GM23338 (cell line): ENCODE measurements at regions not wholly inside any gene's neighbourhood (a gene's known extent, or its start where the extent isn't known, plus 50 kb on each side); places are given as distances from the start of the nearest gene placed in this dataset.

Experiments
- ATAC-seq: fragments of 200-7000 bp; cut with Tn5 transposase; 3 replicates; pipeline ENCODE4 v1.9.1; 2020
- DNase-seq: peaks from one replicate; pipeline ENCODE4 v3.0.0-alpha.2; 2015; ENCODE audit warnings: low spot score
- H2AFZ ChIP-seq: fragments of 200-600 bp; sonication (generic); 2 replicates; pipeline ENCODE4 v1.8.0; 2016; ENCODE audit warnings: antibody characterized with exemption, mild to moderate bottlenecking, moderate library complexity
- H3F3A ChIP-seq: fragments of 200-600 bp; sonication (generic); replicated peaks from 2 replicates; pipeline ENCODE4 v1.8.0; 2017; ENCODE audit warnings: antibody characterized with exemption, mixed run types, low read depth
- H3K27ac ChIP-seq: fragments of 200-600 bp; sonication (generic); 2 replicates; pipeline ENCODE4 v1.6.1; 2016; ENCODE audit warnings: low read depth
- H3K27me3 ChIP-seq: fragments of 200-600 bp; sonication (generic); 2 replicates; pipeline ENCODE4 v1.8.0; 2016; ENCODE audit warnings: mild to moderate bottlenecking, mixed run types, moderate library complexity; ENCODE audit not compliant: insufficient read depth
- H3K36me3 ChIP-seq: fragments of 200-600 bp; sonication (generic); 2 replicates; pipeline ENCODE4 v1.8.0; 2016; ENCODE audit warnings: mild to moderate bottlenecking; ENCODE audit not compliant: insufficient read depth
- H3K4me1 ChIP-seq: fragments of 200-600 bp; sonication (generic); 2 replicates; pipeline ENCODE4 v1.8.0; 2016; ENCODE audit warnings: mild to moderate bottlenecking, moderate library complexity; ENCODE audit not compliant: insufficient read depth
- H3K4me2 ChIP-seq: fragments of 200-600 bp; sonication (generic); 2 replicates; pipeline ENCODE4 v1.7.1; 2017; ENCODE audit warnings: mixed run types
- H3K4me3 ChIP-seq: fragments of 200-600 bp; sonication (generic); 2 replicates; pipeline ENCODE4 v1.6.1; 2016; ENCODE audit warnings: mixed run types
- H3K79me2 ChIP-seq: fragments of 200-600 bp; sonication (generic); replicated peaks from 2 replicates; pipeline ENCODE4 v1.8.0; 2017; ENCODE audit warnings: mild to moderate bottlenecking; ENCODE audit not compliant: insufficient read depth
- H3K9me2 ChIP-seq: fragments of 200-600 bp; sonication (generic); 2 replicates; pipeline ENCODE4 v1.8.0; 2017; ENCODE audit not compliant: insufficient read depth
- H4K20me1 ChIP-seq: fragments of 200-600 bp; sonication (generic); replicated peaks from 2 replicates; pipeline ENCODE4 v1.8.0; 2017; ENCODE audit warnings: mild to moderate bottlenecking; ENCODE audit not compliant: insufficient read depth
- H3K27ac Mint-ChIP-seq: 2 replicates; pipeline ENCODE4 v1.8.0; 2020; ENCODE audit warnings: inconsistent platforms, mild to moderate bottlenecking, moderate library complexity, mixed read lengths
- H3K27me3 Mint-ChIP-seq: 3 replicates; pipeline ENCODE4 v1.8.0; 2022; ENCODE audit warnings: low read depth, mild to moderate bottlenecking, moderate library complexity, mixed read lengths, inconsistent platforms; ENCODE audit not compliant: insufficient read depth, poor library complexity
- H3K36me3 Mint-ChIP-seq: 3 replicates; pipeline ENCODE4 v1.8.0; 2021; ENCODE audit warnings: low read depth, mild to moderate bottlenecking, inconsistent platforms, moderate library complexity, mixed read lengths
- H3K4me1 Mint-ChIP-seq: 3 replicates; pipeline ENCODE4 v1.8.0; 2020; ENCODE audit warnings: mild to moderate bottlenecking, inconsistent platforms, mixed read lengths
- H3K4me3 Mint-ChIP-seq: 3 replicates; pipeline ENCODE4 v1.8.0; 2021; ENCODE audit warnings: moderate library complexity, mild to moderate bottlenecking, inconsistent platforms, mixed read lengths
- H3K9me3 Mint-ChIP-seq: 3 replicates; pipeline ENCODE4 v1.8.0; 2020; ENCODE audit warnings: moderate library complexity, mild to moderate bottlenecking, inconsistent platforms, mixed read lengths
- CREB1 ChIP-seq: fragments of 250-450 bp; sonication (Bioruptor Pico); IDR thresholded peaks from 2 replicates; pipeline ENCODE4 v1.5.0; 2020; ENCODE audit warnings: low read depth, mild to moderate bottlenecking, moderate library complexity
- EZH2 ChIP-seq: fragments of 200-600 bp; sonication (generic); IDR thresholded peaks from one replicate; pipeline ENCODE4 v1.8.0; 2017; ENCODE audit warnings: antibody characterized with exemption, mild to moderate bottlenecking, low read depth; ENCODE audit not compliant: unreplicated experiment
- EZH2phosphoT487 ChIP-seq: fragments of 200-600 bp; sonication (generic); IDR thresholded peaks from one replicate; pipeline ENCODE4 v1.8.1; 2018; ENCODE audit warnings: antibody characterized with exemption; ENCODE audit not compliant: unreplicated experiment
- JUNB ChIP-seq: IDR thresholded peaks from one replicate; pipeline ENCODE4 v1.6.1; 2016; ENCODE audit warnings: antibody characterized with exemption; ENCODE audit not compliant: unreplicated experiment
- NANOG ChIP-seq: IDR thresholded peaks from 2 replicates; pipeline ENCODE4 v1.6.1; 2016; ENCODE audit warnings: antibody characterized with exemption, borderline replicate concordance
- POLR2AphosphoS5 ChIP-seq: IDR thresholded peaks from 2 replicates; pipeline ENCODE4 v1.6.1; 2016; ENCODE audit warnings: antibody characterized with exemption, low read depth
- STAT1 ChIP-seq: IDR thresholded peaks from one replicate; pipeline ENCODE4 v1.6.1; 2016; ENCODE audit warnings: antibody characterized with exemption; ENCODE audit not compliant: unreplicated experiment
- ZNF114 ChIP-seq: fragments of 250-450 bp; sonication (Bioruptor Pico); IDR thresholded peaks from 2 replicates; pipeline ENCODE4 v1.5.0; 2020; ENCODE audit warnings: mild to moderate bottlenecking, moderate library complexity
- ZNF331 ChIP-seq: fragments of 250-450 bp; sonication (Bioruptor Pico); IDR thresholded peaks from 2 replicates; pipeline ENCODE4 v1.5.0; 2020; ENCODE audit warnings: low read depth, mild to moderate bottlenecking, moderate library complexity
- TF ChIP-seq, protein P1 (sequence below): fragments of 250-450 bp; sonication (Bioruptor Pico); IDR thresholded peaks from 2 replicates; pipeline ENCODE4 v1.5.0; 2020; ENCODE audit warnings: mild to moderate bottlenecking, moderate library complexity
- TF ChIP-seq, protein P2 (sequence below): IDR thresholded peaks from one replicate; pipeline ENCODE4 v1.6.1; 2018; ENCODE audit warnings: antibody characterized with exemption; ENCODE audit not compliant: unreplicated experiment
- TF ChIP-seq, protein P3 (sequence below): IDR thresholded peaks from 2 replicates; pipeline ENCODE4 v1.6.1; 2016; ENCODE audit warnings: antibody characterized with exemption
- TF ChIP-seq, protein P4 (sequence below), 2 experiments: fragments of 200-600 bp in 1 of 2; sonication (generic) in 1 of 2; conservative IDR thresholded peaks; 2 replicates each; pipeline versions ENCODE4 v1.5.1 to v1.6.1; 2016 to 2017; ENCODE audit warnings: antibody characterized with exemption in 2 of 2, low read depth in 2 of 2, mild to moderate bottlenecking in 2 of 2, moderate library complexity in 1 of 2

DNA sequence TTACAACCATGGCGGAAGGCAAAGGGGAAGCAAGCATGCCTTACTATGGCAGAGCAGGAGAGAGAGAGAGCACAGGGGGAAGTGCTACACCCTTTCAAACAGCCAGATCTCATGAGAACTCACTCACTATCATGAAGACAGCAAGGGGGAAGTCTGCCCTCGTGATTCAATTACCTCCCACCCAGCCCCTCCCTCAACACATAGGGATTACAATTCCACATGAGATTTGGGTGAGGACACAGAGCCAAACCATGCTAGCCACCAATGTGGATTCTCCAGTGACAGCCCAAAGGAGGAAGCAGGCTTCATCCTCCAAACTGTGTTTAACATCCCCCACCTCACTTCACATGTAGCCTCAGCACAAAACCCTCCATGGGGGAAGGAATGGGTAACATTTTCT lies 563.7 kb downstream of the CDK5RAP2 start:
- Histone ChIP-seq H3F3A (no peaks in the 10 kb centered on the region), H2AFZ (no peak overlapping the region), H3K27me3 (no peaks in the 10 kb centered on the region), H3K4me2 (no peak overlapping the region), H3K4me1 (no peaks in the 10 kb centered on the region), H3K79me2 (no peaks in the 10 kb centered on the region), H3K36me3 (no peaks in the 10 kb centered on the region), H4K20me1 (no peaks in the 10 kb centered on the region), H3K27ac (no peak overlapping the region), H3K4me3 (no peak overlapping the region), H3K9me2 (peaks cover 3% of the 10 kb centered on the region; the same call in 1 of the 2 replicates)
- H3K9me3 Mint-ChIP-seq, result no peaks in the 10 kb centered on the region
- H3K27me3 Mint-ChIP-seq, result peaks cover 2% of the 10 kb centered on the region
- TF ChIP-seq ZNF114 (no peak), EZH2phosphoT487 (no peak), ZNF331 (CRISPR knock-in tag) (no peak), STAT1 (no peak), JUNB (no peak), NANOG (no peak), CREB1 (no peak), POLR2AphosphoS5 (no peak), EZH2 (no peak)
- TF ChIP-seq, protein P1, sequence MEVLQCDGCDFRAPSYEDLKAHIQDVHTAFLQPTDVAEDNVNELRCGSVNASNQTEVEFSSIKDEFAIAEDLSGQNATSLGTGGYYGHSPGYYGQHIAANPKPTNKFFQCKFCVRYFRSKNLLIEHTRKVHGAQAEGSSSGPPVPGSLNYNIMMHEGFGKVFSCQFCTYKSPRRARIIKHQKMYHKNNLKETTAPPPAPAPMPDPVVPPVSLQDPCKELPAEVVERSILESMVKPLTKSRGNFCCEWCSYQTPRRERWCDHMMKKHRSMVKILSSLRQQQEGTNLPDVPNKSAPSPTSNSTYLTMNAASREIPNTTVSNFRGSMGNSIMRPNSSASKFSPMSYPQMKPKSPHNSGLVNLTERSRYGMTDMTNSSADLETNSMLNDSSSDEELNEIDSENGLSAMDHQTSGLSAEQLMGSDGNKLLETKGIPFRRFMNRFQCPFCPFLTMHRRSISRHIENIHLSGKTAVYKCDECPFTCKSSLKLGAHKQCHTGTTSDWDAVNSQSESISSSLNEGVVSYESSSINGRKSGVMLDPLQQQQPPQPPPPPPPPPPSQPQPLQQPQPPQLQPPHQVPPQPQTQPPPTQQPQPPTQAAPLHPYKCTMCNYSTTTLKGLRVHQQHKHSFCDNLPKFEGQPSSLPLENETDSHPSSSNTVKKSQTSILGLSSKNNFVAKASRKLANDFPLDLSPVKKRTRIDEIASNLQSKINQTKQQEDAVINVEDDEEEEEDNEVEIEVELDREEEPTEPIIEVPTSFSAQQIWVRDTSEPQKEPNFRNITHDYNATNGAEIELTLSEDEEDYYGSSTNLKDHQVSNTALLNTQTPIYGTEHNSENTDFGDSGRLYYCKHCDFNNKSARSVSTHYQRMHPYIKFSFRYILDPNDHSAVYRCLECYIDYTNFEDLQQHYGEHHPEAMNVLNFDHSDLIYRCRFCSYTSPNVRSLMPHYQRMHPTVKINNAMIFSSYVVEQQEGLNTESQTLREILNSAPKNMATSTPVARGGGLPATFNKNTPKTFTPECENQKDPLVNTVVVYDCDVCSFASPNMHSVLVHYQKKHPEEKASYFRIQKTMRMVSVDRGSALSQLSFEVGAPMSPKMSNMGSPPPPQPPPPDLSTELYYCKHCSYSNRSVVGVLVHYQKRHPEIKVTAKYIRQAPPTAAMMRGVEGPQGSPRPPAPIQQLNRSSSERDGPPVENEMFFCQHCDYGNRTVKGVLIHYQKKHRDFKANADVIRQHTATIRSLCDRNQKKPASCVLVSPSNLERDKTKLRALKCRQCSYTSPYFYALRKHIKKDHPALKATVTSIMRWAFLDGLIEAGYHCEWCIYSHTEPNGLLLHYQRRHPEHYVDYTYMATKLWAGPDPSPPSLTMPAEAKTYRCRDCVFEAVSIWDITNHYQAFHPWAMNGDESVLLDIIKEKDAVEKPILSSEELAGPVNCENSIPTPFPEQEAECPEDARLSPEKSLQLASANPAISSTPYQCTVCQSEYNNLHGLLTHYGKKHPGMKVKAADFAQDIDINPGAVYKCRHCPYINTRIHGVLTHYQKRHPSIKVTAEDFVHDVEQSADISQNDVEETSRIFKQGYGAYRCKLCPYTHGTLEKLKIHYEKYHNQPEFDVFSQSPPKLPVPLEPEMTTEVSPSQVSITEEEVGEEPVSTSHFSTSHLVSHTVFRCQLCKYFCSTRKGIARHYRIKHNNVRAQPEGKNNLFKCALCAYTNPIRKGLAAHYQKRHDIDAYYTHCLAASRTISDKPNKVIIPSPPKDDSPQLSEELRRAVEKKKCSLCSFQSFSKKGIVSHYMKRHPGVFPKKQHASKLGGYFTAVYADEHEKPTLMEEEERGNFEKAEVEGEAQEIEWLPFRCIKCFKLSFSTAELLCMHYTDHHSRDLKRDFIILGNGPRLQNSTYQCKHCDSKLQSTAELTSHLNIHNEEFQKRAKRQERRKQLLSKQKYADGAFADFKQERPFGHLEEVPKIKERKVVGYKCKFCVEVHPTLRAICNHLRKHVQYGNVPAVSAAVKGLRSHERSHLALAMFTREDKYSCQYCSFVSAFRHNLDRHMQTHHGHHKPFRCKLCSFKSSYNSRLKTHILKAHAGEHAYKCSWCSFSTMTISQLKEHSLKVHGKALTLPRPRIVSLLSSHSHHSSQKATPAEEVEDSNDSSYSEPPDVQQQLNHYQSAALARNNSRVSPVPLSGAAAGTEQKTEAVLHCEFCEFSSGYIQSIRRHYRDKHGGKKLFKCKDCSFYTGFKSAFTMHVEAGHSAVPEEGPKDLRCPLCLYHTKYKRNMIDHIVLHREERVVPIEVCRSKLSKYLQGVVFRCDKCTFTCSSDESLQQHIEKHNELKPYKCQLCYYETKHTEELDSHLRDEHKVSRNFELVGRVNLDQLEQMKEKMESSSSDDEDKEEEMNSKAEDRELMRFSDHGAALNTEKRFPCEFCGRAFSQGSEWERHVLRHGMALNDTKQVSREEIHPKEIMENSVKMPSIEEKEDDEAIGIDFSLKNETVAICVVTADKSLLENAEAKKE (CRISPR knock-in tag), result no peak
- TF ChIP-seq, protein P2, sequence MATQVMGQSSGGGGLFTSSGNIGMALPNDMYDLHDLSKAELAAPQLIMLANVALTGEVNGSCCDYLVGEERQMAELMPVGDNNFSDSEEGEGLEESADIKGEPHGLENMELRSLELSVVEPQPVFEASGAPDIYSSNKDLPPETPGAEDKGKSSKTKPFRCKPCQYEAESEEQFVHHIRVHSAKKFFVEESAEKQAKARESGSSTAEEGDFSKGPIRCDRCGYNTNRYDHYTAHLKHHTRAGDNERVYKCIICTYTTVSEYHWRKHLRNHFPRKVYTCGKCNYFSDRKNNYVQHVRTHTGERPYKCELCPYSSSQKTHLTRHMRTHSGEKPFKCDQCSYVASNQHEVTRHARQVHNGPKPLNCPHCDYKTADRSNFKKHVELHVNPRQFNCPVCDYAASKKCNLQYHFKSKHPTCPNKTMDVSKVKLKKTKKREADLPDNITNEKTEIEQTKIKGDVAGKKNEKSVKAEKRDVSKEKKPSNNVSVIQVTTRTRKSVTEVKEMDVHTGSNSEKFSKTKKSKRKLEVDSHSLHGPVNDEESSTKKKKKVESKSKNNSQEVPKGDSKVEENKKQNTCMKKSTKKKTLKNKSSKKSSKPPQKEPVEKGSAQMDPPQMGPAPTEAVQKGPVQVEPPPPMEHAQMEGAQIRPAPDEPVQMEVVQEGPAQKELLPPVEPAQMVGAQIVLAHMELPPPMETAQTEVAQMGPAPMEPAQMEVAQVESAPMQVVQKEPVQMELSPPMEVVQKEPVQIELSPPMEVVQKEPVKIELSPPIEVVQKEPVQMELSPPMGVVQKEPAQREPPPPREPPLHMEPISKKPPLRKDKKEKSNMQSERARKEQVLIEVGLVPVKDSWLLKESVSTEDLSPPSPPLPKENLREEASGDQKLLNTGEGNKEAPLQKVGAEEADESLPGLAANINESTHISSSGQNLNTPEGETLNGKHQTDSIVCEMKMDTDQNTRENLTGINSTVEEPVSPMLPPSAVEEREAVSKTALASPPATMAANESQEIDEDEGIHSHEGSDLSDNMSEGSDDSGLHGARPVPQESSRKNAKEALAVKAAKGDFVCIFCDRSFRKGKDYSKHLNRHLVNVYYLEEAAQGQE, result no peak
- TF ChIP-seq, protein P3, sequence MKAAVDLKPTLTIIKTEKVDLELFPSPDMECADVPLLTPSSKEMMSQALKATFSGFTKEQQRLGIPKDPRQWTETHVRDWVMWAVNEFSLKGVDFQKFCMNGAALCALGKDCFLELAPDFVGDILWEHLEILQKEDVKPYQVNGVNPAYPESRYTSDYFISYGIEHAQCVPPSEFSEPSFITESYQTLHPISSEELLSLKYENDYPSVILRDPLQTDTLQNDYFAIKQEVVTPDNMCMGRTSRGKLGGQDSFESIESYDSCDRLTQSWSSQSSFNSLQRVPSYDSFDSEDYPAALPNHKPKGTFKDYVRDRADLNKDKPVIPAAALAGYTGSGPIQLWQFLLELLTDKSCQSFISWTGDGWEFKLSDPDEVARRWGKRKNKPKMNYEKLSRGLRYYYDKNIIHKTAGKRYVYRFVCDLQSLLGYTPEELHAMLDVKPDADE, result no peak
- TF ChIP-seq, protein P4, sequence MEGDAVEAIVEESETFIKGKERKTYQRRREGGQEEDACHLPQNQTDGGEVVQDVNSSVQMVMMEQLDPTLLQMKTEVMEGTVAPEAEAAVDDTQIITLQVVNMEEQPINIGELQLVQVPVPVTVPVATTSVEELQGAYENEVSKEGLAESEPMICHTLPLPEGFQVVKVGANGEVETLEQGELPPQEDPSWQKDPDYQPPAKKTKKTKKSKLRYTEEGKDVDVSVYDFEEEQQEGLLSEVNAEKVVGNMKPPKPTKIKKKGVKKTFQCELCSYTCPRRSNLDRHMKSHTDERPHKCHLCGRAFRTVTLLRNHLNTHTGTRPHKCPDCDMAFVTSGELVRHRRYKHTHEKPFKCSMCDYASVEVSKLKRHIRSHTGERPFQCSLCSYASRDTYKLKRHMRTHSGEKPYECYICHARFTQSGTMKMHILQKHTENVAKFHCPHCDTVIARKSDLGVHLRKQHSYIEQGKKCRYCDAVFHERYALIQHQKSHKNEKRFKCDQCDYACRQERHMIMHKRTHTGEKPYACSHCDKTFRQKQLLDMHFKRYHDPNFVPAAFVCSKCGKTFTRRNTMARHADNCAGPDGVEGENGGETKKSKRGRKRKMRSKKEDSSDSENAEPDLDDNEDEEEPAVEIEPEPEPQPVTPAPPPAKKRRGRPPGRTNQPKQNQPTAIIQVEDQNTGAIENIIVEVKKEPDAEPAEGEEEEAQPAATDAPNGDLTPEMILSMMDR (conservative IDR thresholded peaks at IDR 0.05; ENCODE audit: low read depth in 2 of 2), result no peak
- DNase-seq (no peak), ATAC-seq (no peak)
- no peak overlapping the region for H3K27ac Mint-ChIP-seq
- H3K36me3 Mint-ChIP-seq, result no peaks in the 10 kb centered on the region
- no peak overlapping the region for H3K4me3 Mint-ChIP-seq
- no peaks in the 10 kb centered on the region for H3K4me1 Mint-ChIP-seq
